HepG2 (cell line): ENCODE measurements at regions not wholly inside any gene's neighbourhood (a gene's known extent, or its start where the extent isn't known, plus 50 kb on each side); places are given as distances from the start of the nearest gene placed in this dataset.
A peak's percentile ranks its signal among the peaks of the same experiment; 100 is the strongest.

ENCODE experiments used
- ATAC-seq: fragments of 200-7000 bp; cut with Tn5 transposase; 3 replicates; pipeline ENCODE4 v1.9.1; 2020; ENCODE audit warnings: mild to moderate bottlenecking, moderate library complexity
- BruUV-seq: library from RNA; stranded (reverse); fragments of 400-500 nt; replicated peaks from 2 replicates; lab custom pipeline; 2021; lab: Mats Ljungman, UMichigan
- CTCF ChIA-PET: fragments of 300-600 bp; formaldehyde crosslinking; extraction: SDS; loops from one replicate; lab custom pipeline; 2021; ENCODE audit warnings: low total read pairs, inconsistent platforms, low intra/inter-chr PET ratio; lab: Yijun Ruan, JAX
- POLR2A ChIA-PET: fragments of 350-600 bp; sonication (Branson Sonifier 250); formaldehyde crosslinking; loops from one replicate; lab custom pipeline; 2020; ENCODE audit warnings: antibody characterized with exemption, inconsistent platforms; lab: Yijun Ruan, JAX
- DNase-seq: peaks from one replicate; pipeline ENCODE4 v3.0.0-alpha.2; 2015; ENCODE audit warnings: low spot score
- FAIRE-seq: peaks from 3 replicates; lab custom pipeline; 2011; peaks lifted over from hg19 to GRCh38; lab: Jason Lieb, UNC
- H2AFZ ChIP-seq: one replicate; pipeline ENCODE4 v1.6.1; 2011; ENCODE audit warnings: low read length, inconsistent platforms
- H3K27ac ChIP-seq: fragments of 300-600 bp; 3 replicates; pipeline ENCODE4 v1.8.0; 2011; ENCODE audit warnings: mixed run types, mild to moderate bottlenecking, mixed read lengths, low read length, inconsistent platforms; ENCODE audit not compliant: insufficient read depth; ENCODE audit errors: extremely low read length
- H3K27me3 ChIP-seq, 2 experiments: fragments of 200-600 bp in 1 of 2; 2 replicates in 1 of 2; 3 replicates in 1 of 2; pipeline versions ENCODE4 v1.6.0 to v1.8.0; 2011; ENCODE audit warnings: low read length in 2 of 2, mild to moderate bottlenecking in 2 of 2, moderate library complexity in 2 of 2, inconsistent platforms in 1 of 2; ENCODE audit not compliant: insufficient read depth in 2 of 2, control insufficient read depth in 1 of 2
- H3K36me3 ChIP-seq, 2 experiments: fragments of 200-600 bp in 1 of 2; replicated peaks in 1 of 2; 2 replicates in 1 of 2; 3 replicates in 1 of 2; pipeline versions ENCODE4 v1.5.1 to v1.8.0; 2011; ENCODE audit warnings: low read length in 2 of 2, inconsistent platforms in 1 of 2; ENCODE audit not compliant: insufficient read depth in 2 of 2, control insufficient read depth in 1 of 2
- H3K4me1 ChIP-seq: 2 replicates; pipeline ENCODE4 v1.5.1; 2012; ENCODE audit warnings: low read length, inconsistent platforms; ENCODE audit not compliant: insufficient read depth
- H3K4me2 ChIP-seq: 2 replicates; pipeline ENCODE4 v1.6.0; 2011; ENCODE audit warnings: low read depth, low read length, inconsistent platforms
- H3K4me3 ChIP-seq, 3 experiments: fragments of 200-600 bp in 1 of 3; sonication (generic), shearing (Covaris generic) in 1 of 3; replicated peaks in 1 of 3; 2 replicates each; pipeline ENCODE4 v1.5.1; 2011 to 2016; ENCODE audit warnings: low read length in 3 of 3, inconsistent platforms in 2 of 3, low read depth in 2 of 3, mild to moderate bottlenecking in 2 of 3, control low read depth in 1 of 3, mixed read lengths in 1 of 3; ENCODE audit not compliant: insufficient read depth in 1 of 3
- H3K79me2 ChIP-seq: one replicate; pipeline ENCODE4 v1.6.1; 2011; ENCODE audit warnings: low read length, inconsistent platforms; ENCODE audit not compliant: insufficient read depth
- H3K9ac ChIP-seq: 2 replicates; pipeline ENCODE4 v1.6.0; 2011; ENCODE audit warnings: mild to moderate bottlenecking, low read depth, low read length, inconsistent platforms; ENCODE audit not compliant: insufficient read depth
- H3K9me3 ChIP-seq: 2 replicates; pipeline ENCODE4 v1.5.1; 2012; ENCODE audit warnings: mild to moderate bottlenecking, low read length
- H4K20me1 ChIP-seq: 2 replicates; pipeline ENCODE4 v1.6.0; 2011; ENCODE audit warnings: inconsistent platforms, mild to moderate bottlenecking, low read length, moderate library complexity; ENCODE audit not compliant: insufficient read depth
- GTF2F1 ChIP-seq: fragments of 150-350 bp; IDR thresholded peaks from 2 replicates; pipeline ENCODE4 v1.6.1; 2014; ENCODE audit warnings: low read length
- KMT2A ChIP-seq: sonication (generic); formaldehyde crosslinking; IDR thresholded peaks from 2 replicates; pipeline ENCODE4 v1.4.0; 2020; ENCODE audit warnings: missing genetic modification reagents
- NFE2L1 ChIP-seq: sonication (generic); formaldehyde crosslinking; IDR thresholded peaks from 2 replicates; pipeline ENCODE4 v1.4.0; 2020; ENCODE audit warnings: missing genetic modification reagents, mild to moderate bottlenecking, borderline replicate concordance
- NR2F1 ChIP-seq, 2 experiments: fragments of 450-650 bp in 1 of 2; formaldehyde crosslinking in 1 of 2; IDR thresholded peaks; 2 replicates each; pipeline versions ENCODE4 v1.5.0 to v1.6.1; 2016 to 2020; ENCODE audit warnings: mild to moderate bottlenecking in 1 of 2, missing compliant biosample characterization in 1 of 2, missing genetic modification reagents in 1 of 2, moderate library complexity in 1 of 2
- NRL ChIP-seq: sonication (generic); formaldehyde crosslinking; IDR thresholded peaks from 2 replicates; pipeline ENCODE4 v1.5.0; 2020; ENCODE audit warnings: missing genetic modification reagents, mild to moderate bottlenecking, moderate library complexity, borderline replicate concordance
- RAD51 ChIP-seq: fragments of 450-650 bp; IDR thresholded peaks from 2 replicates; pipeline ENCODE4 v1.6.1; 2016; ENCODE audit warnings: borderline replicate concordance
- TBX2 ChIP-seq: sonication (generic); formaldehyde crosslinking; IDR thresholded peaks from 2 replicates; pipeline ENCODE4 v1.5.0; 2020; ENCODE audit warnings: missing genetic modification reagents, mild to moderate bottlenecking, borderline replicate concordance
- ZC3H13 ChIP-seq: sonication (generic); formaldehyde crosslinking; IDR thresholded peaks from 2 replicates; pipeline ENCODE4 v1.8.1; 2023; ENCODE audit warnings: mild to moderate bottlenecking, missing genetic modification reagents, moderate library complexity
- ZNF136 ChIP-seq: sonication (generic); formaldehyde crosslinking; IDR thresholded peaks from 2 replicates; pipeline ENCODE4 v1.8.1; 2022; ENCODE audit warnings: low read depth, mild to moderate bottlenecking, moderate library complexity, missing genetic modification reagents
- ZNF205 ChIP-seq: IDR thresholded peaks from 2 replicates; pipeline ENCODE4 v1.6.1; 2018; ENCODE audit warnings: missing biosample characterization, missing genetic modification reagents
- WGBS: methylation state at CpG from one replicate; pipeline ENCODE4 v1.1.6; 2017; ENCODE audit warnings: low lambda C conversion rate; 5-methylcytosine and 5-hydroxymethylcytosine counted together
- in situ Hi-C: cut with HindIII; loops from 2 replicates; pipeline ENCODE4 v1.10.0; 2017; ENCODE audit warnings: low pct_unique_long_range_greater_than_20kb; ENCODE audit not compliant: extremely low pct_ligation_motif_present
- intact Hi-C: fragments of 100-400 bp; cut with micrococcal nuclease; formaldehyde crosslinking; loops from one replicate; pipeline ENCODE4 v1.10.0; 2022; ENCODE audit not compliant: unreplicated experiment
- TF ChIP-seq, protein P1 (sequence below): sonication (generic); formaldehyde crosslinking; IDR thresholded peaks from 2 replicates; pipeline ENCODE4 v1.5.1; 2020; ENCODE audit warnings: mild to moderate bottlenecking, moderate library complexity, missing genetic modification reagents
- TF ChIP-seq, protein P2 (sequence below): sonication (generic); formaldehyde crosslinking; IDR thresholded peaks from 2 replicates; pipeline ENCODE4 v1.8.1; 2023; ENCODE audit warnings: mild to moderate bottlenecking, inconsistent platforms, moderate library complexity, missing genetic modification reagents, borderline replicate concordance
- TF ChIP-seq, protein P3 (sequence below): sonication (generic); formaldehyde crosslinking; IDR thresholded peaks from 2 replicates; pipeline ENCODE4 v1.5.0; 2020; ENCODE audit warnings: mild to moderate bottlenecking, missing genetic modification reagents, borderline replicate concordance

DNA sequence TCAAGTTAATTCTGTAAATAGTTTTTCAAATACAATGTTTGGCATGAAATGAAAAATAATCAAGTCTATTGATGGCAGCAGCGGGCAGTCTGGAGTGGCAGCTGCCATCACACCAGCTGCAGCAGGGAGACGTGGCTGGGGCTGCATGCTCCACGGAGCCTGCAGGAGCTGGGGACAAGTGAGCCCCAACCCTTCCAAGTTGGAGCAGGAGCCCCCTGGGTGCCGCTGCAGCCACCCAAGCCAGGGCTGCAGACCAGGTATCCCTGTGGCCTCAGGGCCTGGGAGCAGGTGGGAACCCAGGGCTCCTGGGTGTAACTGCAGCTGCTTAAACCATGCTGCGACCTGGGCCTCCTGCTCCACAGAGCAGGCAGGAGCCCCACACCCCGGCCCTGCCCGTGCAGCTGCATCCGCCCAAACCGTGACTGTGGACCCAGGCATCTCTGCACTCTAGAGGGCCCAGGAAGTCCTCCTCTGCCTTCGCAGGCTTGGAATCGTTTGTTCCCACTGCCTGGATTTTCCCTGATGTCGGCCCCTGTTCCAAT lies 257.4 kb downstream of the PLOD2 start:
- no peak overlapping the region for H3K9ac ChIP-seq
- H3K36me3 ChIP-seq: no peaks in the 10 kb centered on the region
- intact Hi-C loops: no loop called here
- no peaks in the 10 kb centered on the region for H3K9me3 ChIP-seq
- no TSS peak for BruUV-seq
- CTCF ChIA-PET: no interaction called here
- no peaks in the 10 kb centered on the region for H3K4me1 ChIP-seq
- H2AFZ ChIP-seq: no peak overlapping the region
- no peak for FAIRE-seq
- H3K27ac ChIP-seq: no peak overlapping the region
- POLR2A ChIA-PET: no interaction called here
- no peaks in the 10 kb centered on the region for H3K79me2 ChIP-seq
- no peaks in the 10 kb centered on the region for H4K20me1 ChIP-seq
- DNase-seq: no peak
- TF ChIP-seq ZNF136 (CRISPR knock-in tag) (no peak), NRL (CRISPR knock-in tag) (no peak)
- TF ChIP-seq, protein P1, sequence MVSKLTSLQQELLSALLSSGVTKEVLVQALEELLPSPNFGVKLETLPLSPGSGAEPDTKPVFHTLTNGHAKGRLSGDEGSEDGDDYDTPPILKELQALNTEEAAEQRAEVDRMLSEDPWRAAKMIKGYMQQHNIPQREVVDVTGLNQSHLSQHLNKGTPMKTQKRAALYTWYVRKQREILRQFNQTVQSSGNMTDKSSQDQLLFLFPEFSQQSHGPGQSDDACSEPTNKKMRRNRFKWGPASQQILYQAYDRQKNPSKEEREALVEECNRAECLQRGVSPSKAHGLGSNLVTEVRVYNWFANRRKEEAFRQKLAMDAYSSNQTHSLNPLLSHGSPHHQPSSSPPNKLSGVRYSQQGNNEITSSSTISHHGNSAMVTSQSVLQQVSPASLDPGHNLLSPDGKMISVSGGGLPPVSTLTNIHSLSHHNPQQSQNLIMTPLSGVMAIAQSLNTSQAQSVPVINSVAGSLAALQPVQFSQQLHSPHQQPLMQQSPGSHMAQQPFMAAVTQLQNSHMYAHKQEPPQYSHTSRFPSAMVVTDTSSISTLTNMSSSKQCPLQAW (CRISPR knock-in tag): no peak
- no peak overlapping the region for H3K4me3 ChIP-seq
- H3K4me2 ChIP-seq: no peak overlapping the region
- no peaks in the 10 kb centered on the region for H3K27me3 ChIP-seq
- ATAC-seq: peak; percentile 44; the same call in 2 of the 3 replicates
- 26% methylated on average over 8 of the region's 12 CpGs for WGBS
- in situ Hi-C loops: no loop called here

DNA sequence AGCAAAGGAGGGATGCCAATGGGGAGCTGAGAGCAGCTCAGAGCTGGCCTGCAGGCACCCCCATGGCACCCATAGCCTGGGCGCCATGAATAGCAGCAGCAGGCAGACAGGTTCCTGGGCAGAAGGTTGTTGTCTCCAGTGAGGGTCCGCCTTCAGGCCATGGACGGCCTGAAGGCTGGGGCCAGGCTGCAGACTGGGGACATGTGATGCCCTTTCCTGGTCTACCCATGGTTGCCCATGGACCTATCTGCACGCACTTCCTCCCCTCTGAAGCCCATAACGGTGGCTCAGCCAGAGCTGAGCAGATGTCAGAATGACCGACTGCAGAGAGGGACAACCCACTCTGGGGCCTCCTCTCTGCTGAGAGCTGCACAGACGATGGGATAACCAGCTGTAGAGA lies 256.8 kb downstream of the PLOD2 start:
- DNase-seq (no peak), ATAC-seq (peak; percentile 23; the same call in 1 of the 3 replicates), FAIRE-seq (no peak)
- Histone ChIP-seq H3K79me2 (no peaks in the 10 kb centered on the region), H3K4me3 (no peak overlapping the region), H3K4me1 (no peaks in the 10 kb centered on the region), H2AFZ (no peak overlapping the region), H3K27ac (no peak overlapping the region), H3K9me3 (no peaks in the 10 kb centered on the region), H4K20me1 (no peaks in the 10 kb centered on the region), H3K36me3 (no peaks in the 10 kb centered on the region), H3K9ac (no peak overlapping the region), H3K27me3 (no peaks in the 10 kb centered on the region), H3K4me2 (no peak overlapping the region)
- no CpG with 5 or more reads among the region's 7 CpGs for WGBS
- in situ Hi-C loops (no loop called here), intact Hi-C loops (no loop called here)
- ChIA-PET POLR2A (no interaction called here), CTCF (no interaction called here)
- BruUV-seq: no TSS peak
- TF ChIP-seq ZC3H13 (CRISPR knock-in tag): no peak
- TF ChIP-seq GTF2F1: no peak
- TF ChIP-seq, protein P2, sequence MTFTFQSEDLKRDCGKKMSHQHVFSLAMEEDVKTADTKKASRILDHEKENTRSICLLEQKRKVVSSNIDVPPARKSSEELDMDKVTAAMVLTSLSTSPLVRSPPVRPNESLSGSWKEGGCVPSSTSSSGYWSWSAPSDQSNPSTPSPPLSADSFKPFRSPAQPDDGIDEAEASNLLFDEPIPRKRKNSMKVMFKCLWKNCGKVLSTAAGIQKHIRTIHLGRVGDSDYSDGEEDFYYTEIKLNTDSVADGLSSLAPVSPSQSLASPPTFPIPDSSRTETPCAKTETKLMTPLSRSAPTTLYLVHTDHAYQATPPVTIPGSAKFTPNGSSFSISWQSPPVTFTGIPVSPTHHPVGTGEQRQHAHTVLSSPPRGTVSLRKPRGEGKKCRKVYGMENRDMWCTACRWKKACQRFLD (CRISPR knock-in tag): no peak
- no peak for TF ChIP-seq RAD51
- TF ChIP-seq TBX2 (CRISPR knock-in tag): no peak
- TF ChIP-seq, protein P3, sequence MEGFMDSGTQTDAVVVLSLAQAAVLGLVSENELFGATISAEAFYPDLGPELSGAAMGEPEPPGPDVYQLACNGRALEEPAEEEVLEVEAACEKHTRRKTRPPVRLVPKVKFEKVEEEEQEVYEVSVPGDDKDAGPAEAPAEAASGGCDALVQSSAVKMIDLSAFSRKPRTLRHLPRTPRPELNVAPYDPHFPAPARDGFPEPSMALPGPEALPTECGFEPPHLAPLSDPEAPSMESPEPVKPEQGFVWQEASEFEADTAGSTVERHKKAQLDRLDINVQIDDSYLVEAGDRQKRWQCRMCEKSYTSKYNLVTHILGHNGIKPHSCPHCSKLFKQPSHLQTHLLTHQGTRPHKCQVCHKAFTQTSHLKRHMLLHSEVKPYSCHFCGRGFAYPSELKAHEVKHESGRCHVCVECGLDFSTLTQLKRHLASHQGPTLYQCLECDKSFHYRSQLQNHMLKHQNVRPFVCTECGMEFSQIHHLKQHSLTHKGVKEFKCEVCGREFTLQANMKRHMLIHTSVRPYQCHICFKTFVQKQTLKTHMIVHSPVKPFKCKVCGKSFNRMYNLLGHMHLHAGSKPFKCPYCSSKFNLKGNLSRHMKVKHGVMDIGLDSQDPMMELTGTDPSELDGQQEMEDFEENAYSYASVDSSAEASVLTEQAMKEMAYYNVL: no peak
- TF ChIP-seq KMT2A: no peak
- no peak for TF ChIP-seq ZNF205 (CRISPR knock-in tag)
- no peak for TF ChIP-seq NFE2L1
- no peak for TF ChIP-seq NR2F1 (CRISPR knock-in tag; IDR thresholded peaks at IDR 0.05)
